Esophagus squamous epithelium (tissue), 5 donors: ENCODE measurements at regions not wholly inside any gene's neighbourhood (a gene's known extent, or its start where the extent isn't known, plus 50 kb on each side); places are given as distances from the start of the nearest gene placed in this dataset.

ENCODE experiments used
- DNase-seq: peaks from one replicate; lab custom pipeline; 2025; lab: John Stamatoyannopoulos, UW
- H3K27ac ChIP-seq, 4 donors: fragments of 200-600 bp; sonication (generic); one replicate each; pipeline ENCODE4 v1.5.1; 2016 to 2019; ENCODE audit warnings: mild to moderate bottlenecking in 1 of 4
- H3K27me3 ChIP-seq, 4 donors: fragments of 200-600 bp; sonication (generic); 1 replicate in 3 of 4; 2 replicates in 1 of 4; pipeline versions ENCODE4 v1.5.1 to v1.6.0; 2017 to 2021; ENCODE audit warnings: antibody characterized with exemption in 1 of 4
- H3K36me3 ChIP-seq, 3 donors: fragments of 200-600 bp; sonication (generic); one replicate each; pipeline ENCODE4 v1.5.1; 2016 to 2019
- H3K4me1 ChIP-seq, 3 donors: fragments of 200-600 bp; sonication (generic); one replicate each; pipeline ENCODE4 v1.5.1; 2017 to 2019
- H3K4me3 ChIP-seq, 4 donors: fragments of 200-600 bp; sonication (generic); 1 replicate in 3 of 4; 2 replicates in 1 of 4; pipeline ENCODE4 v1.5.1; 2016 to 2019; ENCODE audit warnings: mild to moderate bottlenecking in 2 of 4, moderate library complexity in 1 of 4
- H3K9me3 ChIP-seq, 3 donors: fragments of 200-600 bp; sonication (generic); one replicate each; pipeline ENCODE4 v1.5.1; 2016 to 2019
- POLR2A ChIP-seq, 4 donors: fragments of 450-650 bp; IDR thresholded peaks; one replicate each; pipeline ENCODE4 v1.6.1; 2017; ENCODE audit warnings: antibody characterized with exemption in 4 of 4, mild to moderate bottlenecking in 4 of 4, moderate library complexity in 3 of 4
- WGBS, 2 donors: methylation state at CpG; one replicate each; pipeline ENCODE4 v1.1.5; 2018; 5-methylcytosine and 5-hydroxymethylcytosine counted together
- intact Hi-C: fragments of 100-400 bp; cut with DNase I; formaldehyde crosslinking; loops from one replicate; pipeline ENCODE4 v1.15.0; 2022
- TF ChIP-seq, protein P1 (sequence below), 6 experiments: fragments of 450-650 bp in 4 of 6; fragments of 200-600 bp in 2 of 6; sonication (generic) in 2 of 6; IDR thresholded peaks; one replicate each; pipeline ENCODE4 v1.5.1; 2016 to 2019; ENCODE audit warnings: antibody characterized with exemption in 6 of 6, mild to moderate bottlenecking in 4 of 6, moderate library complexity in 4 of 6
- donor health status: DM: yes; HTN: yes; CAD: no.

DNA sequence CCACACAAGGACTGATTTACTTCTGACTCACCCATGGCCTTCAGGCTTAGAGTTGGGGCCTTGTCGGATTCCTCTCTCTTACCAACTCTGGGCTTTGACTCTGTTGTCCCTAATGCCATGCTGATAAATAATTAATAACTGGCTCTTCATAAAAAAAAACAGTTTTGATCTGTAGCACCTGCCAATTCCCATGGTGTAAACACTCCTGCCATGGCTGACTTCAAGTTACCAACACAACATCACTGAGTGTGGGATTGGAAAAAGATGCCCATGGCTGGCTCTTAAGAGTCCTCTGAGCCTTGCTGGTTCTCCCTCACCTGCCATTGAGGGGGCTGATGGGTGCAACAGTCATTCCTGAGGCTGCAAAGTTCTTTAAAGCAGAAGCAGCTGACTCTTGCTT lies 104.8 kb downstream of the KIF26A start:
- no peaks in the 10 kb centered on the region for H3K4me1 ChIP-seq
- DNase-seq: no peak
- TF ChIP-seq, protein P1, sequence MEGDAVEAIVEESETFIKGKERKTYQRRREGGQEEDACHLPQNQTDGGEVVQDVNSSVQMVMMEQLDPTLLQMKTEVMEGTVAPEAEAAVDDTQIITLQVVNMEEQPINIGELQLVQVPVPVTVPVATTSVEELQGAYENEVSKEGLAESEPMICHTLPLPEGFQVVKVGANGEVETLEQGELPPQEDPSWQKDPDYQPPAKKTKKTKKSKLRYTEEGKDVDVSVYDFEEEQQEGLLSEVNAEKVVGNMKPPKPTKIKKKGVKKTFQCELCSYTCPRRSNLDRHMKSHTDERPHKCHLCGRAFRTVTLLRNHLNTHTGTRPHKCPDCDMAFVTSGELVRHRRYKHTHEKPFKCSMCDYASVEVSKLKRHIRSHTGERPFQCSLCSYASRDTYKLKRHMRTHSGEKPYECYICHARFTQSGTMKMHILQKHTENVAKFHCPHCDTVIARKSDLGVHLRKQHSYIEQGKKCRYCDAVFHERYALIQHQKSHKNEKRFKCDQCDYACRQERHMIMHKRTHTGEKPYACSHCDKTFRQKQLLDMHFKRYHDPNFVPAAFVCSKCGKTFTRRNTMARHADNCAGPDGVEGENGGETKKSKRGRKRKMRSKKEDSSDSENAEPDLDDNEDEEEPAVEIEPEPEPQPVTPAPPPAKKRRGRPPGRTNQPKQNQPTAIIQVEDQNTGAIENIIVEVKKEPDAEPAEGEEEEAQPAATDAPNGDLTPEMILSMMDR (IDR thresholded peaks at IDR 0.05): no peak
- no peak for TF ChIP-seq POLR2A (IDR thresholded peaks at IDR 0.05)
- H3K4me3 ChIP-seq: no peak overlapping the region
- WGBS, 2 donors: 89 to 91% methylated on average over 1 of the region's 1 CpG
- peaks cover 0 to 15% (median 0%) of the 10 kb centered on the region in 4 donors for H3K27me3 ChIP-seq
- H3K9me3 ChIP-seq: peaks cover 0 to 22% (median 13%) of the 10 kb centered on the region in 3 donors
- H3K36me3 ChIP-seq: no peaks in the 10 kb centered on the region
- intact Hi-C loops: no loop called here
- H3K27ac ChIP-seq: no peak overlapping the region

DNA sequence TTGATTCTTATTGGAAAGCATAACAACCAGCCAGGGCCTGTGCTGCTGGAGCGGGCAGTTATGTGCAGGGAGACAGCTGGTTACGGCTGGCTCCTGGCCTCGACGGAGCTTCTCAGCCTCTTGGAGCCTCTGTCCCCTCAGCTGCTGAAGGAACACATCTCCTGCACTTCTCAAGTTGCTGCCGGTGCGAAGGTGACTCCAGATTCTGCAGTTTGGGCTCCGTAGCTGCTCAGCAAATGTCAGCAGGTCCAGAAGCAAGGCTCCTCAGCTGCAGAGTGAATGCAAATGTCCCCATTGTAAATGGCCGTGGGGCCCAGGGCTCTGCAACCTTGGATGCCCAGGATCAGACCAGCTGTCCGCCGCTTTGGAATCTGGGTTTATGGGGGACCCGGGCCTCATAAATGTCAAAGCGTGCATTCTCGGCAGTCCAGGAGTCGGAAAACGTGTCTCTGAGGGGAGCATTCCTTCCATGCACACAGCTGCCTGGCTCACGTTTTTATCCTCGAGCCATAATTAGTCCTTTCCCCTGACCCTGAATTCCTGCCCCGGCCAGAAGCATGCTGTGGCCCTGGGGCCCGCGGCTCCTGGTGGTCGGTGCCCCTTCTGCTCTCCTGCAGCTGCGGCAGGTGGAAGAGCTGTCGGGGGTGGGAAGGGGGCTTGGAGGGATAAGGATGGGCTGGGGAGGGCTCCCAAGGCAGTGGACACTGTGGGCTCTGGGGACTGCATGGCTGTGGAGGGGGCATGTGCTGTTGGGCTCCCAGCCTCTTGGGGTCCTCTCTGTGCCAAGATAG lies 106.0 kb downstream of the KIF26A start:
- TF ChIP-seq, protein P1 (IDR thresholded peaks at IDR 0.05): no peak
- TF ChIP-seq POLR2A (IDR thresholded peaks at IDR 0.05): no peak
- Histone ChIP-seq H3K27ac (no peak overlapping the region), H3K27me3 (peaks cover 0 to 6% (median 0%) of the 10 kb centered on the region in 4 donors), H3K4me1 (no peaks in the 10 kb centered on the region), H3K9me3 (peaks cover 0 to 22% (median 13%) of the 10 kb centered on the region in 3 donors), H3K36me3 (no peaks in the 10 kb centered on the region), H3K4me3 (no peak overlapping the region)
- intact Hi-C loops: no loop called here
- WGBS, 2 donors: 79 to 90% methylated on average over 10 to 12 of the region's 23 CpGs
- DNase-seq: no peak

DNA sequence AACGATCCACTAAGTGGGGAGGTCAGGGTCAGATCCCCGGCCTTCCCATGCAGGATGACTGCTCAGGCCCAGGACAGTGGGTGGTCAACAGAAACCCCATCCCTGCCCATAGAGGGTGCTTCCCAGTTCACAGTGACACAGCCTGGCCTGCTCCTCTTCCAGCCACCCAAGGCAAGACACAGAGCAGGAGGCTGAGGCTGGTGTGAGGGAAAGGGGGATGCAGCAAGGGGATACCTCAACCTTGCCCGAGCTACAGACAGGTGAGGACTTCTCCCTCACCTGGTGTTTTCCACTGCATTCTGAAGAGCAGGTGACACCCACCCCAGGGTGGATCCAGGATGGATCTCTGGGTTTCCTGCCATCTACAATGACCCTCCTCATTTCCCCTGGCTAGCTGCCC lies 106.7 kb downstream of the KIF26A start:
- Histone ChIP-seq H3K4me3 (no peak overlapping the region), H3K9me3 (peaks cover 0 to 22% (median 13%) of the 10 kb centered on the region in 3 donors), H3K27me3 (no peaks in the 10 kb centered on the region), H3K27ac (no peak overlapping the region), H3K36me3 (no peaks in the 10 kb centered on the region), H3K4me1 (no peaks in the 10 kb centered on the region)
- WGBS, 2 donors: 60 to 100% methylated on average over 1 of the region's 3 CpGs
- no peak for TF ChIP-seq POLR2A (IDR thresholded peaks at IDR 0.05)
- TF ChIP-seq, protein P1 (IDR thresholded peaks at IDR 0.05): no peak
- intact Hi-C loops: no loop called here
- DNase-seq: no peak

GRCh38 chr14:104245723-104246122 lies 107.3 kb downstream of the KIF26A start:
- H3K27me3 ChIP-seq: no peaks in the 10 kb centered on the region
- H3K36me3 ChIP-seq: no peaks in the 10 kb centered on the region
- no peak overlapping the region for H3K27ac ChIP-seq
- intact Hi-C loops: no loop called here
- no peak for DNase-seq
- TF ChIP-seq, protein P1 (IDR thresholded peaks at IDR 0.05): no peak
- no peak for TF ChIP-seq POLR2A (IDR thresholded peaks at IDR 0.05)
- H3K4me1 ChIP-seq: no peaks in the 10 kb centered on the region
- H3K9me3 ChIP-seq: peaks cover 0 to 22% (median 13%) of the 10 kb centered on the region in 3 donors
- H3K4me3 ChIP-seq: no peak overlapping the region
- WGBS, 2 donors: 68 to 90% methylated on average over 2 of the region's 2 CpGs
